ENCODE measurements at regions not wholly inside any gene's neighbourhood (a gene's known extent, or its start where the extent isn't known, plus 50 kb on each side); places are given as distances from the start of the nearest gene placed in this dataset.

DNA sequence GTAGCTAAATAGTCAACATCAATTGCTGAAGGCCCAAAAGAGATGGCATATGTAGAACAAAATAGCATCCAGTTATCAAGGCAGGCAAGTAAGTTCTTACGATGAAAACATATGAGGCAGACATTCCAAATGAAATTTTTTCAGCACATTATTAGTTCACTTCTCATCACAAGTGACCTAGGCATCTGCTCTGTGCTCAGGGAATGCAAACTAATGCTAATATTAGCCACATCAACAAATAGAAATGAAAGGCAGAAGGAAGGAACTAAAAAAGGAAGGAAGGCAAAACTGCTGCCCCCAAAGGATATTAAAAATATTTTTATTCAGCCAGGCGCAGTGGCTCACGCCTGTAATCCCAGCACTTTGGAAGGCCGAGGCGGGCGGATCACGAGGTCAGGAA, 51.2 kb upstream of the ROCK1 start:
- no peak for DNase-seq (ENCODE audit: low read depth)

DNA sequence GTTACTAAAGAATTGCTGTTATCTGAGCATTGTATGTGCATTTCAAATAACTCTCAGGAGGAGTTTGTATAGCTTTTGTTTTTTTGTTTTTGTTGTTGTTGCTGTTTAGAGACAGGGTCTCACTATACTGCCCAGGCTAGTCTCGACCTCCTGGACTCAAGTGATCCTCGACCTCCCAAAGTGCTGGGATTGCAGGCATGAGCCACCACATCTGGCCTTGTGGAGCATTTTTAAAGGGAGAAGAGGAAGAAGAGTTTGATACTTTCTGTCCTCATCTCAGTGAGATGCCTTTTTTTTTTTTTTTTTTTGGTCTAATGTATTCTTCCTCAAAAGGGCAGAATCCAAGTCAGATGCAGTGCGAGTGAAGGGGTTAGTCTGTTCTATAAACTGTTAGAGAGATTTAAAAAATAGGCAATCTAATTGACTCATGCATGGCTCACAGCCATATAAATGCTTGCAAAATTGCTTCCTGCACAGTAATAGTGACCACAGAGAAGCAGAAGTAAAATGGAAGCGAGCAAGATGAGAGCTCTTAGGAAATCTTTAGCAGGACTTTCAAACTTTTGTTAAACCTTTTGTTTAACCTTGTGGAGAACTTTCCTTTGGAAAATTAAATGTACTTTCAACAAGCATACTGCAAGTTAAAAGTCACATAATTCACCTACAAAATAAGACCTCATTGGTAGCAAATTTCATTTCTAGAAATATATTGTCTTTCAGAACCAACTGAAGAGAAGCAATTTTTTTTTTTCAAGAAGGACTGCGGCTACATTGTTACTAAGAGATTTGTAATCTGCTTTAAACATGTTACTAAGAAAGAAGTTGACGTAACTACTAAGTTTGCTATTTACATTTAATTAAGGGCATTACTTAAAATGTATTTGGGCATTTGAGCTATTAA, 52.3 kb upstream of the ROCK1 start:
- DNase-seq (ENCODE audit: low read depth) = peak; percentile 94

DNA sequence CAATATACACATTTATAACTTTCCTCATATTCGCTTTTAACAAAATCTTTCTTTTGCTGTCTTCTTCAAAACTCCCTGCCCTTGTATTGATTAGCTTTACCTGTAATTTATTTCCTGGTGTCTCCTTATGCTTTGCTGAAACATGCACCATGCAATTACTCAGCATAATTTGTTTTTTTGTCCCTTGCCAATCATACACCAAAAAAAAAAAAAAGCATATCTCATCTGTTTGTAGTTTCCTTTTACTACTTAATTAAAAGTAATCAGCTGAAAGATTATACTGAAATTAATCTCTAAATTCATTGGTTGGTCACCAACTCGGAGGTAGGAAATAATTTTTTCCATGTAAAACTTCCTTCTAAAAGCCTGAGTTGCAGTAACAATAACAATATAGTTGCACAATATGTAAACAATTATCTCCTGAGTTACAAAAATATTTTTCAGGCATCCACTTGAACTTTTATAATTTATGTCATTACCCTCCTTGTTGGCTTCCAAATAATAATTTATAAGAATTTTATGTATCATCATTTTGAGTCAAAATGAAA, 53.0 kb upstream of the ROCK1 start:
- peak; percentile 37 for DNase-seq (ENCODE audit: low read depth)

DNA sequence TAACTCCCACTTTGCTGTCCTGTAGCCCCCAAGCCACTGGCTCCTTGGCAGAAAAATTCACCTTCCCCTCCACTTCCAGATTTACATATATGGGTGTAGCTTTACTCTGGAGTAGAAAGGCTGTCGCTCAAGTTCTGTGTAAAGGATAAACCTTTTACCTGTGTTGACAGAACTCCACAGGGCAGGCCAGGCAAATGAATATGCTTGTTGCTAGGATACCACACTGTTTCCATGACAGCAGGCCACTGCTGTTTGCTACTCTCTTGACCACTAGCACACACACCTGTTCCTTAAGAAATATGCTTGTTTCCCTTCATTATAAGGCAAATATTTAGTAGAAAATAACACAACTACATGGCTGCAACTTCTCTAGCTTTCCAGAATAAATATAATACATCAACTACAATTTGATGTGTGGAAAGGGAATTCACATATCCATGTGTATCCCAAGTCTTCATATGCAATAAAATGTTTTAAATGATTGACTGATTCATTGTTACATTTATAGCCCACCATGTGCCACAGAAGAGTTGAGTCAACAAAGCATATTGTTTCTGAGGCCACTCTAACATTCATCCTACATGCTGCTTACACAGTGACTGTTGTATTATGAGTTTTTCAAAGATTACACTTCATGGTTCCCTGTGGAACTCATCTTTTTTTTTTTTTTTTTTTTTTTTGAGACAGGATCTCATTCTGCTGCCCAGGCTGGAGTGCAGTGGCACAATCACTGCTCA, 56.2 kb upstream of the ROCK1 start:
- peak; percentile 70 for DNase-seq (ENCODE audit: low read depth)

DNA sequence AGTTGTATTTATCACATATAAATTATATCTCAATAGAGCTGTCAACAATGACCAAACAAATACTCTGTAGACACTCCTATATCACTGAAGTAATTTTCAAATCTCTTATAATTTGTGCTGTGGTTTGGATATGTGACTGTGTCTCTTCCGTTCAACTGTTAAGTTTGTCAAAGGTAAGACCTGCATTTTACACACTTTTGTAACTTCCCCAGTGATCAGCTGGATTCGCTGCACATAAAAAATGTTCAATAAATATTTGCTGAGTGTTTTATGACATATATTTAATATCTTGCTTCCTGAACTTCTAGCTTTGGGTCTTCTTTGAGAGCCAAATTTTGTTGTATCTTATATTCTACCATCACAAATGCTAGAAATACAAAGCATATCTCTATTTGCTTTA, 57.3 kb upstream of the ROCK1 start:
- no peak for DNase-seq (ENCODE audit: low read depth)

DNA sequence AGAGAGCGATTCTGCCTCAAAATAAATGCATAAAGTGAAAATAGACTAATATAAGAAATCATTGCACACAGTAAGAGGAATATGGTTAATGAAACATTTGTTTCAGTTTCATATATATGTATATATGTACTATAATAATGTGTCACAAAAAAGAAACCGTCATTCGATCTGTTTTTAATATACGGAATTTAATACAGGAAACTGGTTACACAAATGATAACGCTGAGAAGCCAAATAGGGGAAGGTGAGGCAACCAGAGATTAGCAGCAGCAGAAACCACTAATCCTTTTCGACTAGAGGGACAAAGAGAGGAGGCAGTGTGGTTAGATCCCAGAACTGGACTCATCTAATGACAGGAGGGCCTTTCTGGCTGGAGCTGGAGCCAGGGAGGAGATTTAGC, 64.2 kb upstream of the GREB1L start:
- DNase-seq (ENCODE audit: low read depth) = no peak

DNA sequence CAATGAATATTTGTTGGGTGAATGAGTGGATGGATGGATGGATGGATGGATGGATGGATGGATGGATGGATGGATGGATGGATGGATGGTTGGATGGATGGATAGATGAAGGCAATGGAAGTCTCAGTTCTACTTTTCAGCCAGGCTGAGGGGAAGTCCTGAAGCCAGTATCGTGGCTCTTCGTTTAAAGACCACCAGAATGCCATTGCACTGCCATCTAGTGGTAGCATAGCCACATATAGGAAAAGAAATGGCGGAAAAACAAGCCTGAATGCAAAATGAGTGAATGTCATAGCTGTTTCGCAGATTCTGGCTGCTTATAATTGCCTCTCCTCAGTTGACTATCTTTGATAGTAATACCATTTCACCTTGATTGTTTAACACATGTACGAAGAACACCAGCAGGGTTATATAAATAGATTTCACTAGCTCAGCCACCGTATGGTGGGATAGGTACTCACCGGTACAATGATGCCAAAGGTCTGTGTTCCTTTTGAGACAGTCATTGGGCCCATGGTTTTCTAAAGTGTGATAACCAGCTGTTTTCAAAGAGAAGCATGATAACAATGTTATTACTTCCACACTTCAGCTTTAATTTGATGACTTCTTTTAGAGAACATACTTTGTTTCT, 62.3 kb upstream of the GREB1L start:
- DNase-seq (ENCODE audit: low read depth) = peak; percentile 73

DNA sequence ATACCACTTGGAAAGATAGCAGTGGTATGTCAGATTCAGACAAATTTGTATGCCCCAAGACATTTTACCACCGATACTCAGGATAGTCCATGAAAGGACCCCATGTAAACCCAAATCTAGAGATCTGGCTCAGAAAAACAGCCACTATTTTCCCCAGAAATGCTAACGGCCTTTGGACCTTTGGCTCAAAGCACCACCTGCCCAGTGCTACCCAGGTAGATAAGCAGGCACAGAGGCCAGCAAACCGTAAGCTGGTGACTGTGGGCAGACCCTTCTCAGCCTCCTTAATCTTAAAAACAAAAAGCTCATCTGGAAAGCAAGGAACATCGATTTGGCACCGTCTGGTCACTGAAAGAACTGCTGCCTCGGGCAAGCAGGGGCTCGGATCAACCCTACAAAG, 61.4 kb upstream of the GREB1L start:
- DNase-seq (ENCODE audit: low read depth) = no peak

DNA sequence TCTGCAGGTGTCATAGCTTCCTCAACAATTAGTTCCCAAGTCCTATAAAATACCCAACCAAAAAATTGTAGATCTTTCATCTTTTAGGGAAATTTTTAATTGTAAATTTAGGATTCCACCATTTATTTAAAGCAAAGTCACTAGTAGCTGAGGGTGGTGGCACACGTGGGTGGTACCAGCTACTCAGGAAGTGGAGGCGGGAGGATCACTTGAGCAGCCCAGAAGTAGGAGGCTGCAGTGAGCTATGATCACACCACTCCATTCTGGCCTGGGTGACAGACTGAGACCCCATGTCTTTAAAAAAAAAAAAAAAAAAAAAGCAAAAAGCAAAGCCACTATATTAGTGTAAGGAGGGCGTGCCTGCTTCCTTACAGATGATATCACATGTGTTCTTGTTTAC, 60.3 kb upstream of the GREB1L start:
- DNase-seq (ENCODE audit: low read depth) = no peak

DNA sequence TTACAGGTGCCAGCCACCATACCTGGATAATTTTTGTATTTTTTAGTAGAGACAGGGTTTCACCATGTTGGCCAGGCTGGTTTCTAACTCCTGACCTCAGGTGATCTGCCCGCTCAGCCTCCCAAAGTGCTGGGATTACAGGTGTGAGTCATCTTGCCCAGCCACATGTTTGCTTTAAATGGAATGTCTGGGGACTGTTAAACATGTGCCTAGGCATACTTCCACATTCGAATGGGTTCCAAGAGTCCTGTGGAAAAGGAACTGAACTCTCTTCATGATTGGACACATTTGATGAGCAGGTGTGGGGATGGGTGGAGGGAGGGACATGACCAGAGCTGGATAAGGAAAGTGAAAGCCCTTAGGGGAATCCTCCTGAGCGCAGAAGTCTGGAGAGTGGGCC, 58.4 kb upstream of the GREB1L start:
- DNase-seq (ENCODE audit: low read depth) = peak; percentile 61

DNA sequence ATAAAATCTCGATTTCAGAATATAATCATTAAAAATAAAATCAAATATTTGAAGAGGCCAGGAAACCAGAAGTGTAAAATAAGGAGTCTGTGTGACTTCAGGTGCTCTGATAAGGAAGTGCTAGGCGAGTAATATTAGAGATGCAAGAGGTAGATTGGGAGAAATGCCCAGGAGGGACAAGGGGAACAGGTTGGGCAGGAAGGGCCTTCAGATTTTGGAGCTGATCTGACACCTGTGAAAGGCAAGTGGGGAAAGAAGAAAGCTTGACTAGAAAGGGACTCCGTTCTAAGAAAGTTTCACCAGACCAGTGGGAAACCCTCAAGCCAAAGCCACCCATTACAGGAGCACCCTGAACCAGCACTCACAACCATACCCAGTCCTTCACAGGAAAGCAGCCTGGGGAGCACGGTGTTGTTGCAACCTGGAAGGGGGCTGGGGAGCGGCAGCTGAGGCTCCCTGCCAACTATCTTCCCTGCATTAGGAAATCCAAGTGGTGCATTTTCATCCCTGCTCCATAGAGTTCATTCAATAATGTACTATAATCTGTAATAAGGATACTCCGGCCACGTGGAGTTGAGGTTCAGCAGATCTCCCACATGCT, 57.5 kb upstream of the GREB1L start:
- DNase-seq (ENCODE audit: low read depth) = no peak

DNA sequence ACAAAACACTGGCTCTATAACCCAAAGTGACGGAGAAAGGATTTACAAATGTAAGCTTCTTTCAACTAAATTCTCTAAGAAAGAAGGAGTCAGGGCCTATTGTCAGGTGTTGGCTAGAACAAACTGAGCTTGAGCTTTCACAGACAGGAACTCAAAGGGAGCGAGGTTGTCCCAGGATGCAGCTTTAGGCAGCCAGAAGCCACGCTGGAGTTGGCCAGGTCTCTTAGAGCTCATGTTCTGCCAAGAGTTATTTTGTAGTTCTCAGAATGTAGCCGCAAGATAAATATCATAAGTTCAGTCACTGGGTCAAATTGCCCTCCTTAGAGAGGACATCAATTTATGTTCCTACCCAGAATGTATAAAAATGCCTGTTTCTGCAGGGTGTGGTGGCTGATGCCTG, 54.1 kb upstream of the GREB1L start:
- no peak for DNase-seq (ENCODE audit: low read depth)

DNA sequence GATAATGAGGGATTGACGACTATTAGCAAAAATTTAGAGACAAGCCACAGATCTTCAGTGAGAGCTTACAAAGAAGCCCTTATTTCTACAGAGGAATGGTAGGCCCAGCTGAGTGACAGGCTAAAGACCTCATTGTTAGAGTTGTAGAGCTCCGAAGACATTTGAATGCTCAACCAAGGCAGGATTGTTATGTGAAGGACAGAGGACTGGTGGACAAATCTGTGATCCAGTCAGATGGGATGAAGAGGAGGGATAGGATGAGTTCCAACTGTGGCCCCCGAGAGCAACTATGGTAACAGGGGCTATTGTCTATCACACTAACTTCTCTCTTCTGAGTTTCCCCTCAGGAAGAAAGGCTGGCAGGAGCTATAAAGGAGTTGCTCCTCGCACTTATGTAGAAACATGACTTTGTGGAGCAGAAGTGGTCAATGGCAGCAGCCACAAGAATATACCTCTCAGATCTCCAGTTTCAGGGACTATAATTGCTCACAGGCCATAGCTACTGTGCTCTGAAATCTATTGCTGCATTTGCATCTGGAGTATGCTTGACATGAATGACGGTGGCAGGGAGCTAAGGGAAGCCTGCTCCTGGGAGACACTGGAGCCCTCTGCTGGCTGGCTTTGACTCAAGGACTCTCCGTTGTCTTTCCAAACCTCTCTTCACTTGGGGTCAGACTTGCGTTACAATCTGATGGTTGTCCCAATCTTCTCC, 50.3 kb upstream of the GREB1L start:
- peak; percentile 62 for DNase-seq (ENCODE audit: low read depth)
